Effector memory CD4-positive, alpha-beta T cell (primary cell): ENCODE measurements at regions not wholly inside any gene's neighbourhood (a gene's known extent, or its start where the extent isn't known, plus 50 kb on each side); places are given as distances from the start of the nearest gene placed in this dataset.

Experiments
- DNase-seq, 3 donors: peaks; one replicate each; pipeline ENCODE4 v3.0.0-alpha.2; 2020
- H3K27ac ChIP-seq: 2 replicates; pipeline ENCODE4 v1.7.0; 2013; ENCODE audit warnings: mild to moderate bottlenecking, low read length, moderate library complexity; ENCODE audit not compliant: insufficient read depth, poor library complexity, severe bottlenecking
- H3K27me3 ChIP-seq: replicated peaks from 2 replicates; pipeline ENCODE4 v1.7.0; 2013; ENCODE audit warnings: mild to moderate bottlenecking, low read length; ENCODE audit not compliant: insufficient read depth, control insufficient read depth, poor library complexity, severe bottlenecking
- H3K36me3 ChIP-seq: 2 replicates; pipeline ENCODE4 v1.7.0; 2013; ENCODE audit warnings: mild to moderate bottlenecking, low read length, moderate library complexity; ENCODE audit not compliant: control insufficient read depth, insufficient read depth
- H3K4me1 ChIP-seq: 2 replicates; pipeline ENCODE4 v1.7.0; 2013; ENCODE audit warnings: low read length, mild to moderate bottlenecking; ENCODE audit not compliant: control insufficient read depth, insufficient read depth, poor library complexity, severe bottlenecking
- H3K4me3 ChIP-seq: 2 replicates; pipeline ENCODE4 v1.7.0; 2013; ENCODE audit warnings: low read length, low read depth, mild to moderate bottlenecking; ENCODE audit not compliant: insufficient read depth, poor library complexity, severe bottlenecking
- H3K9me3 ChIP-seq: 2 replicates; pipeline ENCODE4 v1.7.0; 2013; ENCODE audit warnings: mild to moderate bottlenecking, low read length, moderate library complexity; ENCODE audit not compliant: control insufficient read depth

GRCh38 chr11:104328512-104328907 is 164.6 kb upstream of the PDGFD start:
- no peak for DNase-seq
- Histone ChIP-seq H3K9me3 (no peaks in the 10 kb centered on the region), H3K4me1 (no peaks in the 10 kb centered on the region), H3K27ac (no peak overlapping the region), H3K4me3 (no peak overlapping the region), H3K27me3 (no peaks in the 10 kb centered on the region), H3K36me3 (no peaks in the 10 kb centered on the region)

DNA sequence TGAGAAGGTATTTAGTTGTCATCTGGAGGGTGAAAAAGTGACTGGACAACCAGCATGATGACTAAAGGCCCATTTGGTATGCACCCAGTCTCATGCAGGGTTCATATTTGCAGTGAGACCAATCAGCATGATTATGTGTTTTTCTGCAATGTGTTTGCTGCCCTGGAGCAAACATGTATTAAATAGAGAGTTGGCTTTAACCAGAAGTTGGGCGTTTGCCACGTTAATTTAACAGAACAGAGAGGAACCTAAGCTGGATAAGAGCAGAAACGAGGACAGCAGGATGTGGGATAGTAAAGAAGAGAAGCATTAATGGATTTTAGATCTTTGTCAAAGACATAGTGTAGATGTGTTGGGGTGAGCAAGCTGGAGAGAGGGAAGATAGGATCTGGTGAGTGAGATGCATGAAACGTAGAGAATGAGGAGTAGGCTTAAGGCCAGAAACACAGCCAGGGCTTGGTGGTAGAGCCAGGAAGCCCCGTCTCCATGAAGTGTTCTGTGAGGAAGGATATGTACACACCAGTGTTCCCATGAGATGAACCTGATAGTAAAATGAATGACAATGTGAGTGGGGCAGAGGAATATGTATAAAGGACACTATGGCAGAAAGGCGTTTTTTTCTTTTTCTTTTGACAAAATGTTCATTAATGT is 164.0 kb upstream of the PDGFD start:
- Histone ChIP-seq H3K9me3 (no peaks in the 10 kb centered on the region), H3K27me3 (no peaks in the 10 kb centered on the region), H3K27ac (no peak overlapping the region), H3K4me3 (no peak overlapping the region), H3K4me1 (no peaks in the 10 kb centered on the region), H3K36me3 (no peaks in the 10 kb centered on the region)
- DNase-seq: no peak

DNA sequence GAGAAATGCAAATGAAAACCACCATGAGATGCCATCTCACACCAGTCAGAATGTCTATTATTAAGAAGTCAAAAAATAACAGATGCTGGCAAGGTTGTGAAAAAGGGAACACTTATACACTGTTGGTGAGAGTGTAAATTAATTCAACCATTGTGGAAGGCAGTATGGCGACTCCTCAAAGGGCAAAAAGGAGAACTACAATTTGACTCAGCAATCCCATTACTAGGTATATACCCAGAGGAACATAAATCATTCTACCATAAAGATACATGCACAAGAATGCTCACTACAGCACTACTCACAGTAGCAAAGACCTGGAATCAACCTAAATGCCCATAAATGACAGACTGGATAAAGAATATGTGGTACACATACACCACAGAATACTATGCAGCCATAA is 161.1 kb upstream of the PDGFD start:
- H3K4me3 ChIP-seq: no peak overlapping the region
- DNase-seq: no peak
- H3K27ac ChIP-seq: no peak overlapping the region
- no peaks in the 10 kb centered on the region for H3K9me3 ChIP-seq
- no peaks in the 10 kb centered on the region for H3K4me1 ChIP-seq
- H3K36me3 ChIP-seq: no peaks in the 10 kb centered on the region
- no peaks in the 10 kb centered on the region for H3K27me3 ChIP-seq

DNA sequence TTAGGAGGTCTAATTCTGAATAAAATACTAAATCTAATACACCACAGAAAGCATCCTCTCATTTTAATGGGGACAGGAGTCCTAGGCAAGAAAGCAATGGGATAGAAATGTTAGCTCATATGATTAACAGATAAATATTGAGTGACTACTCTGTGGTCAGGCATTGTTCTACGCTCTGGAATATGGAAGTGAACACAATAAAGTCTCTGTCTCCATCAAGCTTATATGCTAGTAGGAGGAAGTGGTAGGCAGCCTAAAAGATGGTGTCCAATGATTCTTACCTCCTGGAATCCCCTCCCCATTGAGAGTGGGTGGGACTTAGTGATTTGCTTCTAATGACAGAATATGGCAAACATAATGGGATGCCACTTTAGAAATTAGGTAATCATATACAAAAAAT is 160.3 kb upstream of the PDGFD start:
- H3K36me3 ChIP-seq: no peaks in the 10 kb centered on the region
- no peaks in the 10 kb centered on the region for H3K27me3 ChIP-seq
- no peaks in the 10 kb centered on the region for H3K4me1 ChIP-seq
- no peak overlapping the region for H3K4me3 ChIP-seq
- DNase-seq: no peak
- no peak overlapping the region for H3K27ac ChIP-seq
- no peaks in the 10 kb centered on the region for H3K9me3 ChIP-seq

DNA sequence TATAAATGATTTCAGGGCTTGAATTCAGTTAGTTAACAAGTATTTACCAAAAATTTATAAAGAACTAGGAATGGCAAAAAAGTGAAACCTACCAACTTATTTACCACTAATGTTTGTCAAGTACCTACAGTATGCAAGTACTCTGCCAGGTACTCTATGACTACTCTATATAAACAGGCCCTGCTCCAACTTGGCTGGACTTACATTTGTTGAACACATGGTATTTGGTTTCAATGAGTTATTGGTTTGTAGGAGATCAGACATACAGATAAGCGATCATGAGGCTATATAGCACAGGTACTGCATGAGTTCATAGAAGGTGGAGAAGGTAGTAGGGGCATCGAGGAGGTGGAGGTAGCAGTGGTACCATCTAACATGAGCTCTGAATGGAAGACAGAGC is 159.9 kb upstream of the PDGFD start:
- H3K4me1 ChIP-seq: no peaks in the 10 kb centered on the region
- DNase-seq: no peak
- H3K36me3 ChIP-seq: no peaks in the 10 kb centered on the region
- no peaks in the 10 kb centered on the region for H3K27me3 ChIP-seq
- no peak overlapping the region for H3K4me3 ChIP-seq
- H3K27ac ChIP-seq: no peak overlapping the region
- H3K9me3 ChIP-seq: no peaks in the 10 kb centered on the region

- no peaks in the 10 kb centered on the region for H3K36me3 ChIP-seq
- DNase-seq: no peak
- no peaks in the 10 kb centered on the region for H3K4me1 ChIP-seq
- no peaks in the 10 kb centered on the region for H3K27me3 ChIP-seq
- no peak overlapping the region for H3K27ac ChIP-seq
- H3K4me3 ChIP-seq: no peak overlapping the region
- no peaks in the 10 kb centered on the region for H3K9me3 ChIP-seq
Observed at GRCh38 chr11:104322696-104323095, 158.7 kb upstream of the PDGFD start.

DNA sequence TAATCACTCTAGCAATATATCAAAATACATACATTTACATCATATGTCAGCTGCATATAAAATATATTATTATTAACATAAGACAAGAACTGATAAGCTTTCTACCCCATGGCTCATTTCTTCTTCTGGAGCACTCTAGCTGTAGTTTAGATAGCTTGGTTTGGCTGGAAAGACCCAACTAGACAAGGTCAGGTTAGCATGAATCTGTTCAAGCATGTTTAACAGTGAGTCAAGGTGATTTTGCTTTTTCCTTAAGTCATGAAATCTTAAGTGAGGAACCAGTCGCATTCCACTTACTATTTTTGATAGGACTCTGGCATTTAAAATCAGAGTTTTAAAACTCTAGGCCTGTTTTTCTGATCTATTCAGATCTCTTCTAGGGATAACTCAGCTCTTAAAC is 157.0 kb upstream of the PDGFD start:
- Histone ChIP-seq H3K36me3 (no peaks in the 10 kb centered on the region), H3K4me3 (no peak overlapping the region), H3K9me3 (no peaks in the 10 kb centered on the region), H3K27me3 (no peaks in the 10 kb centered on the region), H3K27ac (no peak overlapping the region), H3K4me1 (no peaks in the 10 kb centered on the region)
- no peak for DNase-seq

DNA sequence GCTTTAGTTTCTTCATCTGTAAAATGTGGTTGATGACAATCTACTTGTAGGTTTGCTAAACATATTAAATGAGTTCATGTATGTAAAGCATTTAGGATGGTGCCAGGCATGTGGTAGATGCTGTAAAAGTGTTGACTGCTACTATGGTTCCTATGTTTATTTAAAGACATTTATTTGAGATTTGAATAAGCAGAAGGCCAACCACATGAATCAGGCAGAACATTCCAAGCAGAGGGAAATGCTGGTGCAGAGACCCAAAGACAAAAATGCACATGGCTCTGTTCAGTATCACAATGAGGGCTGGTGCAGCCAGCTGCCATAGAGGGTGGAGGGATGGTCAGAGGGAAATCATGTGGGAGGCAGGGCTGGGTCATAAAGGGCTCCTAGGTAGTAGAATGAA is 156.2 kb upstream of the PDGFD start:
- no peaks in the 10 kb centered on the region for H3K27me3 ChIP-seq
- no peak overlapping the region for H3K4me3 ChIP-seq
- H3K9me3 ChIP-seq: no peaks in the 10 kb centered on the region
- H3K27ac ChIP-seq: no peak overlapping the region
- no peaks in the 10 kb centered on the region for H3K36me3 ChIP-seq
- no peaks in the 10 kb centered on the region for H3K4me1 ChIP-seq
- DNase-seq: no peak

DNA sequence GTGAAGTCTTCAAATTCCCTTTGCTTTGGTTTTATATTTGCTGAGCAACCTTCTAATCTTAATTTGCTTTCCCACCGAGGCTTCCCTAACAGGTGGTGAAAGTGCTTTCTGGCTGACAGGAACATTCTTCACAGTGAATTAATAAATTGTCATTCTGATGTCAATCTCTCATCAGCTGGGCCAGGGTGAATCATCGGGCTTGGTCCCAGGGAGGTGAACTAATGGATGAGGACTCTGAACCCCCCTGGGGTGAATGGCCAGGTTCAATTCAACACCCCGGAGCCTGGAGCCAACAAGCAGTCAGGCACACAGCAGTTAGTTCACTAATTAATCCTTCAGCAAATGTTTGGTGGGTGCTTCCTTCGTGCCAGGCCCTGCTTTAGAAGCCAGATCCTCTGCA is 155.4 kb upstream of the PDGFD start:
- Histone ChIP-seq H3K4me3 (no peak overlapping the region), H3K36me3 (no peaks in the 10 kb centered on the region), H3K9me3 (no peaks in the 10 kb centered on the region), H3K4me1 (no peaks in the 10 kb centered on the region), H3K27me3 (no peaks in the 10 kb centered on the region), H3K27ac (no peak overlapping the region)
- no peak for DNase-seq

DNA sequence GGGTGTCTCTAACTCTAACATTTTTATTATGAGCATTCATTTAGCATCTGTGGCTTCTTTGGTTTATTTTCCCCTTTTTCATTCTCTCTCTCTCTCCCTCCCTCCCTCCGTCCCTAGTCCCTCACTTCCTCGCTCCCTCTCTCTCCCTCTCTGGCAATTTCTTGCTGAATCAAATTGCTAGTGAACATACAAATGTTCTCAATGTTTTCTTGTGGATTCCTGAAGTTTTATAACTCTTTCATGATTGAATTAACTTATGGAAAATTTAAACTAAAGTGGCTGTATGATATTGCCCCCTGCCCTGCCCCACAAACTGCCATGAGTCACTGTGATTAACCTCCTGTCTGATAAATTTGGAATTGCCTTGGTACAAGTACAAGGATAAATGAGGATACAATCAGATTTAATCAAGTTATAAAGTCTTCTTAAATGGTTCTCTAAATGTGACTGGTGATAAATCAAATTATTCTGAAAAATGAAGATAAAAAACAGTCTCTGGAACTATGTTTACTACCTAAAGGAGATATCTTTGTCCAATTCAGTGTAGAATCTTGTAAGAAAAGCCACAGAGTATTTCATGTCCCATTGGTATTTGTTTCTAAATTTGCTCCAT is 143.0 kb upstream of the PDGFD start:
- no peaks in the 10 kb centered on the region for H3K4me1 ChIP-seq
- H3K27ac ChIP-seq: no peak overlapping the region
- no peaks in the 10 kb centered on the region for H3K36me3 ChIP-seq
- H3K9me3 ChIP-seq: no peaks in the 10 kb centered on the region
- DNase-seq: no peak
- no peak overlapping the region for H3K4me3 ChIP-seq
- H3K27me3 ChIP-seq: no peaks in the 10 kb centered on the region
